C1 segment of cervical spinal cord (tissue), 14 donors: ENCODE measurements at regions not wholly inside any gene's neighbourhood (a gene's known extent, or its start where the extent isn't known, plus 50 kb on each side); places are given as distances from the start of the nearest gene placed in this dataset.
"Not testable (repeated sequence)": the region's sequence is repeated elsewhere in the genome, so short reads cannot be mapped to it uniquely, and the experiment has no call there.

ENCODE experiments used
- DNase-seq, 14 donors: peaks; one replicate each; lab custom pipeline; 2025; lab: John Stamatoyannopoulos, UW

DNA sequence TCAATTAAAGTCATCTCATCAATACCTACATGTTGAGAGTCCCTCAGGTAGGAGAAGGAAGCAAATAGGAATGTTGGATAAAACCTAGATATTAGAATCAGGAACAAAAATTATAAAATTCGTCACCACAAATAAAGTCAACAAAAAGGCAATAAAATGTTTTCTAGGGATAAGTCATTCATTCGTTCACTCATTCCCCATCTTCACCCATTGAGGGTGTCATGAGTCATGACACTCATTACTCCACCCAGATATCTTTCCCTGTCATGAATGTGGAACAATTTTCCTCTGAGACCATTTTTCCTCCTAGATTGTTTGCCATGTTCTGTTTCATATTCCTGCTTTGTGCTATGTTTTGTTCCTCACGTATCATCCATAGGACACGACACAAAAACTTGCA, 50.9 kb upstream of the OLIG3 start:
- DNase-seq: no peak

DNA sequence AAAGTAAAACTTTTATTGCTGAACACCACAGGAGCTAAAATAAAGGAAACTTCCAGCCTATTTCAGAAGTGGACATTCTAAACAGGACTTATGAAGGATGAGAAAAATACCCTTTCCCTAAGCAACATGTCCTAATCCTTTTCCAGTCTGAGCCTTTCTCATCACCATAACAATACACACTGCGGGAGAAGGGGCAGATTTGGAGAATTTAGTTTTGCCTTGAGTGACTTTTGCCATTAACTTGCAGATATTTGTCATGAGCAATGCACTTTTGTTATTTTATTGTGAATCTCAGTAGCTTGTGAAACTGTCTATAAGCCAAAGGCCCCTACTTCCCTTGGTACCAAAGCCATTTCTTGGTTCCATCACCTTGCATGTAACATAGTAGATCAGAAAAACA, 53.0 kb upstream of the OLIG3 start:
- DNase-seq: no peak

DNA sequence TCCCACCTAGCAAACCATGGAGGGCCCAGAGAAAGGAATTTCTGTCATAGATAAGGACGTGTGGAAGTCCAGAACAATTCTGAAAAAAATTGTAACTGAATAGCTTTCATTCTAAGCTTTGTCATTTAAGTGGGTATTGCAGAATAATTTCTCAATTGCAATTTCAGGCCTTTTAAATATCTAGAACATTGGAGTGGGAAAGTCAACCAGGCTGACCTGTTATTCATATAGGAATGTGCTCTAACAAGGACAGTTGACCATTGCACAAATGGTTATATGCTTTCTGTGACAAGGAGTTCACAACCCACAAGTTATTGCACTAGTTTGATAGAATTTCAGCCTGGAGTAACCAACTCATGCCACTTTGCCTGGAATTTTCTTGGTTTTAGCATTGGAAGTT, 53.4 kb upstream of the OLIG3 start:
- no peak for DNase-seq

GRCh38 chr6:137549106-137549505, 54.9 kb upstream of the OLIG3 start:
- no peak for DNase-seq

DNA sequence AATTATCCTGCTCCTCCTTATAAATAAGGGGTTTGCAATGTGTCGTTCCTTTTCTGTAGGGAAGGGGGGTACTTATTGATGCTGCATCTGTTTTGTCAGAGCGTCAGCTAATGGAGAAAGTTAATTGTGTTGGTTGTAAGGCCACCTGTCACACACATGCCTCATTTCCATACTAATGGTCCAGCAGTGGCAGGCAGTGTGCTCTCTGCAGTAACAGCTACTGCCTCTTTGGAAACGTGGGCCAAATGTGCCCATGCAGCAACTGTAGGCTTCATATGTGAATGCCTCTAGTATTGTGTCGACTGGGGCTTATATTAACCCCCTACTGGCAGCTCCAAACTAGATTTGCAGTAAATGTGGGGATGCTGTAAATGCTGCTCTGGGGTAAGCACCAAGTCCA, 56.3 kb upstream of the OLIG3 start:
- no peak for DNase-seq

- DNase-seq: no peak
Measured at GRCh38 chr6:137552146-137552545, 58.0 kb upstream of the OLIG3 start.

DNA sequence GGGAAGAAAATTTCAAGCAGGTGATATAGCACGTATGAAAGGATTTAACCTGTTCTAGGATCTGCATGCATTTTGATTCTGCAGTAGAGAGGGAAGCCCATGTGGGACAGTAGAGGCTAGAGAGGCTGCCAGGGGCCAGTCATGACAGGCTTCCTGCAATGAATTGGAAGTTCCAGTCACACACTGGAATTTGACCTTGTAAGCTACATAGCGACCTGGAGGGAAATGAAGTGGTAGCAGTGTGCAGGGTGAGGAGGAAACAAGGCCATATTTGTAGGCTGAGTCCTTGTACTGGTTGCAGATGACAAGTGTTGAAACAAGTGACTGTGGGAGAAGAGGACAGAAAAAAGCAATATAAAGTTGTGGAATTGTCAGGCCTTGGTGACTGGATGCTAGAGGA, 58.6 kb upstream of the OLIG3 start:
- DNase-seq: no peak

DNA sequence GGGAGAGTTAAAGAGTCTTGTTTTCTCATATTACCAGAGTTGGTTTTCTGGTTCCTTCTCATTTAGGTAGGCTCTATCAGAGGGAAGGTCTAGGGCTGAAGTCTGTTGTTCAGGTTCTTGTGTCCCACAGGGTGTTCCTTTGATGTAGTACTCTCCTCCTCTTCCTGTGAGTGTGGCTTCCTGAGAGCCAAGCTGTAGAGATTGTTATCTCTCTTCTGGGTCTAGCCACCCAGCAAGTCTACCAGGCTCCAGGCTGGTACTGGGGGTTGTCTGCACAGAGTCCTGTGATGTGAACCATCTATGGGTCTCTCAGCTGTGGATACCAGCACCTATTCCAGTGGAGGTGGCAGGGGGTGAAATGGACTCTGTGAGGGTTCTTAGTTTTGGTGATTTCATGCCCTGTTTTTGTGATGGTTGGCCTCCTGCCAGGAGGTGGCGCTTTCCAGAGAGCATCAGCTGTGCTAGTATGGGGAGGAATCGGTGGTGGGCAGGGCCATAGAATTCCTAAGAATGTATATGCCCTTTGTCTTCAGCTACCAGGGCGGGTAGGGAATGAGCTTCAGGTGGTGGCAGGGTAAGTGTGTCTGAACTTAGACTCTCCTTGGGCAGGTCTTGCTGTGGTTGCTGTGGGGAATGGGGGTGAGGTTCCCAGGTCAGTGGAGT, 65.5 kb upstream of the OLIG3 start:
- DNase-seq: not testable (repeated sequence)

DNA sequence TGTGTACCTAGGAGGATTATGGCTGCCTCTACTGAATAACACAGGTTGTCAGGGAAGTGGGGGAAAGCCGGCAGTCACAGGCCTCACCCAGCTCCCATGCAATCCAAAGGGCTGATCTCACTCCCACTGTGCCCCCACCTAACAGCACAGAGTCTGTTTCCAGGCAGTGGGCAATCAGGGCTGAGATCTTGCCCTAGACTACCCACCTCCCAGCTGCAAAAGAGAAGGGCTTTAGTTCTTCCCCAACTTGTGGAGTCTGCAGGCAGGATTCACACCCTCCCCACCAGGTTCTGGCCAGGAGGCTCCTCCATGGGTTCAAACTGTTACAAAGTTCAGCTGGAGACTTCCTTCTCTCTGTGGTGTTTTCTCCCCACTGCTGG, 66.0 kb upstream of the OLIG3 start:
- DNase-seq: no peak

DNA sequence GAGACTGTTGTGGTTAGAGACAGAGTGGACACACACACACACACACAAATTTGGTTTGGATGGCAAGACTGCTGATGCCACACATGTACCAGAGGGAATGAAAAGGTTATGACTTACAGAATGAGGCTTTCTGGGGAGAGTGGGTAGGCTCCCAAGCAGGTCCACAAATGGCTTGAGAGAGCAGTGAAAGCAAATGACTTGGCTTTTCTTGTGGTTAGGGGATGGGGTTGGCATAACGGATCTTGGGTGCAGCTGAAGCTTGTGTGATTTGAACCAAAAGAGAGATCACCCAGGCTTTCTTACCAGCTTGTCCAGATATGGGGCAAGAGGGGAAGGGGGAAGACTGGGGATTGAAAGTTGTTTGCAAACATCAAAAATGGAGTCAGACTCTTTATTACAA, 73.9 kb upstream of the OLIG3 start:
- no peak for DNase-seq

GRCh38 chr6:137570393-137570792, 76.2 kb upstream of the OLIG3 start:
- DNase-seq: no peak

DNA sequence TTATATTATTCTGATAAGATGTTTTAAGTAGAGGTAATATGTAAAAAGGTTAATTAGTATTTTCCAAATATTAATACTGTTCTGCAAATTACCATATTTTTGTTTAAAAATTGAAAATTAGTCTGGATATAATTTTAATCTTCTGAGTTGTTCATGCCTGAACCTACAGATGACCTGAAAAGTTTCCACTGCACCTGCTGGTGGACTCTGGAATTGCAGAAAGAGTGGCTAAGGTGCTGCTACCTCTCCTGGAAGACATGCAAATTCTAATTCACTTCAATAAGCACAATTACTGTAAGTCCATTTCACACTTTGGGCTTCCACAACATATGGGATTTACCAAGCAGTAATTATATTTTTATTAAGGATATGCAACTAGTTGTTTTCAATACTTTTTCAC, 77.7 kb upstream of the OLIG3 start:
- no peak for DNase-seq

DNA sequence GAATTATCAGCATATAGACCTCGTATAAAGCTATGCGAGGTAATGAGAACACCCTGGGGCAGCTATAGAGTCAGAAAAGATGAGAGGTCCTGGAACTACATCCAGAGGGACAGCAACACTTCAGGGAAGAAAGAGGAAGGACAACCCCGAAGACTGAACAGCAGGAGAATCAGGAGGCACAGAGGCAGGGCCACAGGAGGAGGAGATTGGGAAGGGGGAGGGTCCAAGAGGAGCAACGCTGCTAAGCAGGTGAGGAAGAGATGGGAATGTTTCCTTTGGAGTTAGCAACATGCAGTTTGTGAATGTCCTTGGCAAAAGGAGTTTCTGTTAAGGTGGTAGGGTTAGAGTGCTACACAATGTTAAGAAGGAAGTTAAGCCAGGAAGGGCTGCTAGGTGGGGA, 79.5 kb upstream of the OLIG3 start:
- DNase-seq: no peak

DNA sequence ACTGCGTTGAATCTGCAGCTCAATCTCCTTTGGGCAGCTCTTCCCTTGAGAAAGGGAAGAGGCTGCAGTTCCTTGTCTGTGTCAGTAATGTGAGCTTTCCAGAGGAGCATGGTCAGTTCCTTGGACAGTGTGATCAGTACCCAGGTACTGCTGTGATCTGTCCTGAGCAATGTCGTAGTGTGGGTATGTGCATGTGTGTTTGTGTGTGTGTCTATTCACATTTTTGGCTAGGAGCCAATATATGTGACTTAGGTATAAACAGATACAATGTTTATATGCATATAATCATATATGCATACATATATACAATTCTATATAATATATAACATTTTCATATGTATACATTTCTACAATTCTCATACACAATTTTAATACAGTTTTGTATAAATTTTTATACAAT, 85.4 kb upstream of the OLIG3 start:
- DNase-seq: no peak

DNA sequence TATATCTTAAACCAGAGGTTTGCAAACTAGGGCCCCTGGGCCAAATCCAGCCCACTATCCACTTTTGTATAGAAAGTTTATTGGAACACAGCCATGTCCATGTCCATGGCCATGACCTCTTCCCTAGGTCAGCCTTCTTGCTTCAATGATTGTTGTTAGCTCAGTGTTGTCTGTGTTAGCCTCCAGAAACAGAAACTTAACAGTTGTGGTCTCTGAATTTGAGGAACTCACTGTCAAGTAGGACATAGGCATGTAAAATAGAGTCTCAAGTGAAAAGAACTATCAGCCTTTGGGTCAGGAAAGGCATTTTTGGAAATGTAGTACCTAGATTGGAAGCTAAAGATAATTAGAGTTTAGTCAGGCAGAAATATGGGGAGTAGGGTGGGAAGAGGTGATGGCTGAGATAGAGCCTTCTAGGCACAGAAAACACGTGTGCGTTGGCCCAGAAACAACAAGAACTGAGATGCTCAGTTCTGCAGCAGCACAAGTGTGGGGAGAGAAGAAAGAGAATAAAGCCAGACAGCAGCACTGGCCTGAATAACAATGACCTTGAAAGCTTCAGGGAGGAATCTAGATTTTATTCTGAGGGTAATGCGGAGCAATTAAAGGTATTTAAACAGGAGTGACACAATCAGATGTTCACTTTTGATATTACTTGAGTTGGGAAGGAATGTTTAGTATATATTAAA, 87.0 kb upstream of the OLIG3 start:
- no peak for DNase-seq

- DNase-seq: not testable (repeated sequence)
Measured at GRCh38 chr6:137583519-137583918, 89.3 kb upstream of the OLIG3 start.

GRCh38 chr6:137588472-137588871, 94.3 kb upstream of the OLIG3 start:
- DNase-seq: no peak

DNA sequence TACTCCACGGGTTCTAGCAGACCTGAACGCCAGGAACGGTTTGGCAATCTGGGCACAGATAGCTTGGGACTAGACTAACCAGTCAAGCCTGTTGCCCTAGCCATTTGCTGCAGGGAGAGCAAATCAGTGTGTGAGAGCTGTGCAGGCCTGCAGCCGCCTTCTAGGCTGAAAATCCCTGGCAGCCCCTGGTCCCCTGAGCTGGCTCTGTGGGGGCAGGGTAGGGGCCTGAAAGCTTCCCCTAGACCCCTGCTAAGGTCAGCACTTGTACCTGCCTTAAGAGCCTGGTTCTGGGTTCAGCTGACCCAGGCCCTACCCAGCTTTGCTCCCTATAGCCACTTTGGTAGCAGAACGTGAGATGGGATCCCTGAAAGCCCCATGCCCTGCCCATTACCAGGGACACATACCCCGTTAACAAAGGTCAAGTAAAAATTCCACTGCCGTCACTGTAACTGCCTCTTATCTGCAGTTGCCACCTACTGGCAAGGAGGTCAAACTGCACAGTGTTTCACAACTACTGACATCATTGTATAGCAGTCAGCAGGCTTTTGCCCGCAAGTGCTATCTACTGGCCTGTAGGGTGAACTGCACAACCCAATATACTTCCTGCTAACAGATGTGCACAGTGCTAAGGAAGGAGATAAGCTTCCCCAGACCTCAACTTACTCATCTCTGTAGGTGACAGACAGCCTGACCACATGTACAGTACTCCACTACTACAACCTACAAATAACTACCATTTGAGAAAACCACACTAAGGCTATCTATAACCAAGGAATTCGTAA, 95.1 kb upstream of the OLIG3 start:
- DNase-seq: no peak

- DNase-seq: no peak
Measured at GRCh38 chr6:137590684-137591083, 96.5 kb upstream of the OLIG3 start.

DNA sequence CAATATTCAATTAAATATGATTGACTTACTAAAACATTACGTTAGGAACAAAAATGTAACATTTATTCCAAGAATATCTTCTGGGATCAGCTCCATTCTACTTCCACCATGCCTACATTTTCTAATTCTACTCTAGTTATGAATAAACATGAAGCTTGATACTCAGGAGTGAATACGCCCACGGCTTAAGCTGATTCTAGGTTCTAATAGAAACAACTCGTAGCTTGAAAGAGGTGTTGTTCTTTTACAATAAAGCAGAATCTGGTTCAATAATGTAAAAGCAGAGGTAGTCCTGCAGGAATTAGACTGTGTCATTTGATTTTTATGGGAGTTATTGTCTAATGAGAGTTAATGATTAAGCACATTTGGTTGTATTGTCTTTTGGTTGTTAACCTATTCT, 107.3 kb upstream of the OLIG3 start:
- DNase-seq: no peak

- DNase-seq: no peak
Measured at GRCh38 chr6:137602313-137603197, 108.4 kb upstream of the OLIG3 start.

DNA sequence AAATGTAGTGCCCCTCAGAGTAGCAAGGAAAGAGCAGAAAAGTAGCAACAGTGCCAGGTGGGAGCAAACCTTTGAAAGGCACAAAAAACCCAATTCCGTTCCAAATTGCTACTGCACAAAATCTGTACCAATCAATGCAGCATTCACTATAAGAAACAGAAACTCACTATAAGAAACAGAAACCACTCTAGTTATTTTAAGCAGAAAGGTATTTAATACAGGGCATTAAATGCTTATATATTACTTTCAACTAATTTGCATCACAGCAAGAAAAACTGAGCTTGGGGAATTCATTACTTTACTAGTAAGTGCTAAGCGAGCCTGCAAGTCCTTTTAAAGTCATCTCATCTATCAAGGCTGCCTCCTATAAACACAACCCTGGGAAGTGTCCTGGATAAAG, 116.5 kb upstream of the OLIG3 start:
- DNase-seq: no peak
